Mesenchymal stem cell (in vitro differentiated cells and primary cell): ENCODE measurements at regions not wholly inside any gene's neighbourhood (a gene's known extent, or its start where the extent isn't known, plus 50 kb on each side); places are given as distances from the start of the nearest gene placed in this dataset.

Source experiments
- DNase-seq: peaks from one replicate; pipeline ENCODE4 v3.0.0-alpha.2; 2013
- H2AFZ ChIP-seq: one replicate; pipeline ENCODE4 v1.6.1; 2013; ENCODE audit warnings: low read depth, mild to moderate bottlenecking, control low read depth, inconsistent platforms, low read length, moderate library complexity
- H2AK5ac ChIP-seq: 2 replicates; pipeline ENCODE4 v1.6.1; 2013; ENCODE audit warnings: low read length, moderate library complexity, mild to moderate bottlenecking, inconsistent platforms; ENCODE audit not compliant: severe bottlenecking
- H2BK120ac ChIP-seq: one replicate; pipeline ENCODE4 v1.6.1; 2013; ENCODE audit warnings: low read depth, mild to moderate bottlenecking, inconsistent platforms, low read length, moderate library complexity
- H2BK12ac ChIP-seq, 2 experiments: one replicate each; pipeline ENCODE4 v1.6.1; 2013; ENCODE audit warnings: inconsistent platforms in 2 of 2, low read length in 2 of 2, mild to moderate bottlenecking in 2 of 2, moderate library complexity in 2 of 2, control low read depth in 1 of 2
- H2BK15ac ChIP-seq: one replicate; pipeline ENCODE4 v1.6.1; 2013; ENCODE audit warnings: mild to moderate bottlenecking, low read depth, inconsistent platforms; ENCODE audit not compliant: poor library complexity, severe bottlenecking
- H2BK5ac ChIP-seq: 2 replicates; pipeline ENCODE4 v1.6.1; 2013; ENCODE audit warnings: low read depth, mild to moderate bottlenecking, low read length, control low read depth, inconsistent platforms; ENCODE audit not compliant: poor library complexity, severe bottlenecking
- H3K14ac ChIP-seq, 2 experiments: one replicate each; pipeline ENCODE4 v1.6.1; 2013; ENCODE audit warnings: inconsistent platforms in 2 of 2, low read length in 2 of 2, control low read depth in 1 of 2, mild to moderate bottlenecking in 1 of 2, moderate library complexity in 1 of 2
- H3K18ac ChIP-seq, 2 experiments: one replicate each; pipeline ENCODE4 v1.6.1; 2013; ENCODE audit warnings: inconsistent platforms in 2 of 2, low read length in 2 of 2, control low read depth in 1 of 2, low read depth in 1 of 2, mild to moderate bottlenecking in 1 of 2
- H3K23ac ChIP-seq, 2 experiments: one replicate each; pipeline ENCODE4 v1.6.1; 2013; ENCODE audit warnings: inconsistent platforms in 2 of 2, low read length in 2 of 2, mild to moderate bottlenecking in 2 of 2, moderate library complexity in 2 of 2, control low read depth in 1 of 2
- H3K27ac ChIP-seq: 2 replicates; pipeline ENCODE4 v1.5.1; 2013; ENCODE audit warnings: mild to moderate bottlenecking, moderate library complexity, low read length, control low read depth, inconsistent platforms; ENCODE audit not compliant: poor library complexity, severe bottlenecking
- H3K27me3 ChIP-seq, 2 experiments: 2 replicates each; pipeline versions ENCODE4 v1.6.1 to v1.7.0; 2013; ENCODE audit warnings: low read length in 2 of 2, mild to moderate bottlenecking in 2 of 2, moderate library complexity in 2 of 2, control low read depth in 1 of 2, inconsistent platforms in 1 of 2; ENCODE audit not compliant: control insufficient read depth in 1 of 2, insufficient read depth in 1 of 2
- H3K36me3 ChIP-seq, 2 experiments: 2 replicates each; pipeline versions ENCODE4 v1.6.1 to v1.7.0; 2013; ENCODE audit warnings: low read length in 2 of 2, control low read depth in 1 of 2, inconsistent platforms in 1 of 2, low read depth in 1 of 2, mild to moderate bottlenecking in 1 of 2; ENCODE audit not compliant: insufficient read depth in 2 of 2, control insufficient read depth in 1 of 2
- H3K4ac ChIP-seq, 2 experiments: one replicate each; pipeline ENCODE4 v1.6.1; 2013; ENCODE audit warnings: inconsistent platforms in 2 of 2, low read length in 2 of 2, mild to moderate bottlenecking in 2 of 2, moderate library complexity in 2 of 2, control low read depth in 1 of 2, low read depth in 1 of 2
- H3K4me1 ChIP-seq: 2 replicates; pipeline ENCODE4 v1.6.1; 2013; ENCODE audit warnings: low read depth, low read length, control low read depth; ENCODE audit not compliant: control insufficient read depth, insufficient read depth
- H3K4me2 ChIP-seq: 2 replicates; pipeline ENCODE4 v1.6.1; 2013; ENCODE audit warnings: low read length, mild to moderate bottlenecking, inconsistent platforms; ENCODE audit not compliant: poor library complexity, severe bottlenecking
- H3K4me3 ChIP-seq, 2 experiments: 2 replicates each; pipeline versions ENCODE4 v1.5.1 to v1.7.0; 2013; ENCODE audit warnings: low read length in 2 of 2, mild to moderate bottlenecking in 2 of 2, control low read depth in 1 of 2, low read depth in 1 of 2; ENCODE audit not compliant: insufficient read depth in 1 of 2
- H3K79me1 ChIP-seq: replicated peaks from 2 replicates; pipeline ENCODE4 v1.6.1; 2013; ENCODE audit warnings: mild to moderate bottlenecking, control low read depth, low read length, inconsistent platforms; ENCODE audit not compliant: poor library complexity, severe bottlenecking
- H3K9ac ChIP-seq: 2 replicates; pipeline ENCODE4 v1.7.0; 2013; ENCODE audit warnings: mild to moderate bottlenecking, low read length, moderate library complexity
- H3K9me3 ChIP-seq: 2 replicates; pipeline ENCODE4 v1.7.0; 2013; ENCODE audit warnings: mild to moderate bottlenecking, low read length; ENCODE audit not compliant: control insufficient read depth
- H4K8ac ChIP-seq: one replicate; pipeline ENCODE4 v1.6.1; 2013; ENCODE audit warnings: inconsistent platforms, mild to moderate bottlenecking, low read length, moderate library complexity
- H4K91ac ChIP-seq: one replicate; pipeline ENCODE4 v1.6.1; 2013; ENCODE audit warnings: mild to moderate bottlenecking, low read length, inconsistent platforms
- WGBS: methylation state at CpG from one replicate; pipeline ENCODE4 v1.1.7; 2013; ENCODE audit warnings: mixed read lengths; 5-methylcytosine and 5-hydroxymethylcytosine counted together

DNA sequence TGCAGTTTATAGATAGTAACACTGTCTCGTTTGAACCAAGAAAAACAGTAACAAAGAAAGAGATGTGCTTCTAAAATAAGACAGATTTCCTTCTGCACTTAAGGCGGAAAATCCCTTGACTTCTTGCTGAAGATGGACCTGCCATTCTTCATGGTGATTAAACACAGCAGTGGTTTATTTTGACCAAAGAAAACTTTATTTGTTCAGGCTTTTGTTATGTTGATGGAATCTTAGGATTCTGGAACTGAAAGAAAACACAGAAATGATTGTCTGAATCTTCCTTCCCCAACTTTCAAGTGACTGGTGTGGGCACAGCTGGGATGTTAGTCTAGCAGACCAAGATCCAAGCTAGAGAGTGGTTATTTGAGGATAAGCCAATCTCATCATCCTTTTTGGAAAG, 72.2 kb downstream of the DACT1 start:
- no peak overlapping the region for H3K23ac ChIP-seq

DNA sequence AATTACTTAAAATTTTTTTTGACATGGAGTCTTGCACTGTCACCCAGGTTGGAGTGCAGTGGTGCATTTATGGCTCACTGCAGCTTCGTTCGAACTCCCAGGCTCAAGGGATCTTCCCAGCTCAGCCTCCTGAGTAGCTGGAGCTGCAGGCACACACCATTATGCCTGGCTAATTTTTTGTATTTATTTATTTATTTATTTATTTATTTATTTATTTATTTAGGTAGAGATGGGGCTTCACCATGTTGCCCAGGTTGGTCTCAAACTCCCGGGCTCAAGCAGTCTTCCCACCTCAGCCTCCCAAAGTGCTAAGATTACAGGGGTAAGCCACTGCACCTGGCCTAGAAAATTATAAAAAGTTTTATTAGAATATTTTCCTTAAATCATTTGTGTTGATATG, 73.6 kb downstream of the DACT1 start:
- Histone ChIP-seq H3K9me3 (no peaks in the 10 kb centered on the region), H2AK5ac (no peak overlapping the region), H3K23ac (no peak overlapping the region), H3K79me1 (no peaks in the 10 kb centered on the region), H3K27me3 (peaks cover 0 to 5% of the 10 kb centered on the region in 2 experiments), H3K18ac (no peak overlapping the region), H3K4me3 (no peak overlapping the region), H4K91ac (no peak overlapping the region), H2BK12ac (no peak overlapping the region), H2AFZ (no peak overlapping the region), H3K4me1 (no peaks in the 10 kb centered on the region), H3K4ac (no peak overlapping the region), H3K4me2 (no peak overlapping the region), H2BK120ac (no peak overlapping the region), H2BK5ac (no peak overlapping the region), H3K14ac (no peak overlapping the region), H3K36me3 (no peaks in the 10 kb centered on the region), H2BK15ac (no peak overlapping the region), H3K9ac (no peak overlapping the region), H4K8ac (no peak overlapping the region), H3K27ac (no peak overlapping the region)
- 96% methylated on average over 3 of the region's 3 CpGs for WGBS
- no peak for DNase-seq

More for the DNA sequence above, 72.2 kb downstream of the DACT1 start:
- Histone ChIP-seq H3K4me2 (no peak overlapping the region), H3K4ac (no peak overlapping the region), H3K18ac (no peak overlapping the region), H2BK15ac (no peak overlapping the region), H2BK12ac (no peak overlapping the region), H3K9me3 (no peaks in the 10 kb centered on the region), H3K79me1 (no peaks in the 10 kb centered on the region), H3K27ac (no peak overlapping the region), H3K4me1 (no peaks in the 10 kb centered on the region), H2BK120ac (no peak overlapping the region), H4K8ac (no peak overlapping the region), H2AFZ (no peak overlapping the region), H4K91ac (no peak overlapping the region), H2BK5ac (no peak overlapping the region), H2AK5ac (no peak overlapping the region), H3K14ac (no peak overlapping the region), H3K27me3 (peaks cover 0 to 5% of the 10 kb centered on the region in 2 experiments), H3K36me3 (no peaks in the 10 kb centered on the region), H3K9ac (no peak overlapping the region), H3K4me3 (no peak overlapping the region)
- peak; percentile 15 for DNase-seq
- 62% methylated on average over 2 of the region's 2 CpGs for WGBS

DNA sequence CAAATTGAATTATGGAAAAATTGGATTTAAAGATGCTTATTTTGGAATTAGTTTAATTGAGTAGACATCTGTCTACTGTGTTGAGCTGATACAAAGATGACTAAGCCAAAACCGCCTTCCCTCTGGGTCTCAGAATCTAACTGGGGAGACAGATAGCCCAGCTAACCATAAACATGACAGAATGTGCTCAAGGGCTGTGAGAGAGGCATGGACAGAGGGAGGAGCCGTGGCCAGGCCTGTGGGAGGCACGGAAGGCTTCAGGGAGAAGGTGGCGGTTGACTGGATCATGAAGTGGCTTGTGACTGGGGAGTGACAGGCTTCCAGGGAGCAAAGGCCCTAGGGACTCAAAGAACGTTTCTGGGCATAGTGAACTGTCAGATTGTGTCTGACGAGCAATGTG, 74.6 kb downstream of the DACT1 start:
- H4K8ac ChIP-seq: no peak overlapping the region
- no peaks in the 10 kb centered on the region for H3K9me3 ChIP-seq
- no peak overlapping the region for H3K27ac ChIP-seq
- no peak overlapping the region for H3K14ac ChIP-seq
- H2BK15ac ChIP-seq: no peak overlapping the region
- no peaks in the 10 kb centered on the region for H3K79me1 ChIP-seq
- H3K23ac ChIP-seq: no peak overlapping the region
- no peak overlapping the region for H2AK5ac ChIP-seq
- H2BK120ac ChIP-seq: no peak overlapping the region
- no peak overlapping the region for H3K9ac ChIP-seq
- no peak overlapping the region for H3K18ac ChIP-seq
- no peak overlapping the region for H3K4me3 ChIP-seq
- no peak overlapping the region for H3K4ac ChIP-seq
- peaks cover 0 to 5% of the 10 kb centered on the region in 2 experiments for H3K27me3 ChIP-seq
- no peak overlapping the region for H4K91ac ChIP-seq
- H3K4me1 ChIP-seq: peaks cover 3% of the 10 kb centered on the region
- H2BK12ac ChIP-seq: peak overlapping the region; percentile 80 to 97
- no peak overlapping the region for H2AFZ ChIP-seq
- H3K36me3 ChIP-seq: no peaks in the 10 kb centered on the region
- no peak overlapping the region for H3K4me2 ChIP-seq
- peak; percentile 30 for DNase-seq
- 70% methylated on average over 6 of the region's 6 CpGs for whole genome bisulfite sequencing
- no peak overlapping the region for H2BK5ac ChIP-seq

DNA sequence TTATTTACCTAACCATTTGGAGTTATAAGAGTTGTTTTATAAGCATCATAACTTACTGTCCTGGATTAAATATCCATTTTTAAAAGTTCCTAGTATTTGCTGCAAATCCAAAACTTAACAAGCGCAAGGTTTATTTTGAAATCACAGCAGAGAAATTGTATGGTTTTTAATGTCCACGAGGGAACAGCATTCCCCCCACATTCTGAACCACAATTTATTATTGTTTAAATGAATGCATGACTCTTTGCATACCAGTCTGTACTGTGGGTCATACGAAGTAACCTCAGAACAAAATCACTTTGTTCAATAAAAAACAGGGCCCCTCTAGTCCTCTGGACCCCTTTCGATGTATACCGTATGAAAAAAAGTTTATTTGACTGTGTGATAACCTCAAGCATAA, 75.9 kb downstream of the DACT1 start:
- H3K4me1 ChIP-seq: peaks cover 3% of the 10 kb centered on the region
- H2BK5ac ChIP-seq: no peak overlapping the region
- H3K14ac ChIP-seq: no peak overlapping the region
- H3K4me2 ChIP-seq: no peak overlapping the region
- H3K9ac ChIP-seq: no peak overlapping the region
- no peak overlapping the region for H2AK5ac ChIP-seq
- no peak overlapping the region for H3K27ac ChIP-seq
- H2BK12ac ChIP-seq: no peak overlapping the region
- no peak overlapping the region for H2BK120ac ChIP-seq
- H2BK15ac ChIP-seq: no peak overlapping the region
- 44% methylated on average over 1 of the region's 5 CpGs for WGBS
- no peak overlapping the region for H3K23ac ChIP-seq
- H3K79me1 ChIP-seq: no peaks in the 10 kb centered on the region
- peaks cover 0 to 5% of the 10 kb centered on the region in 2 experiments for H3K27me3 ChIP-seq
- H4K91ac ChIP-seq: no peak overlapping the region
- H3K4ac ChIP-seq: no peak overlapping the region
- H3K18ac ChIP-seq: no peak overlapping the region
- H4K8ac ChIP-seq: no peak overlapping the region
- no peak overlapping the region for H2AFZ ChIP-seq
- DNase-seq: no peak
- H3K4me3 ChIP-seq: no peak overlapping the region
- no peaks in the 10 kb centered on the region for H3K9me3 ChIP-seq
- H3K36me3 ChIP-seq: no peaks in the 10 kb centered on the region
